A549 (cell line): ENCODE measurements at regions not wholly inside any gene's neighbourhood (a gene's known extent, or its start where the extent isn't known, plus 50 kb on each side); places are given as distances from the start of the nearest gene placed in this dataset.

Experiments
- ATAC-seq, 2 experiments: fragments of 200-7000 bp in 1 of 2; fragments of >200 bp in 1 of 2; cut with Nextera tagmentation in 1 of 2; cut with Tn5 transposase in 1 of 2; 3 replicates each; pipeline versions ENCODE4 v1.8.0 to v1.9.1; 2018 to 2020; ENCODE audit warnings: mild to moderate bottlenecking in 1 of 2, moderate library complexity in 1 of 2
- CTCF ChIA-PET: fragments of 300-600 bp; sonication (Branson Sonifier 250); formaldehyde crosslinking; extraction: SDS; loops from one replicate; lab custom pipeline; 2021; ENCODE audit warnings: antibody characterized with exemption, inconsistent platforms; lab: Yijun Ruan, JAX
- POLR2A ChIA-PET: fragments of 350-600 bp; formaldehyde crosslinking; extraction: SDS; loops from one replicate; lab custom pipeline; 2021; ENCODE audit warnings: antibody characterized with exemption, inconsistent platforms; lab: Yijun Ruan, JAX
- DNase-seq, 2 experiments: peaks; one replicate each; pipeline versions ENCODE4 v3.0.0 to v3.0.0-alpha.2; 2011 to 2016; ENCODE audit warnings: low read depth in 1 of 2, low spot score in 1 of 2
- FAIRE-seq: peaks from 2 replicates; lab custom pipeline; 2011; peaks lifted over from hg19 to GRCh38; lab: Jason Lieb, UNC
- H3K27ac ChIP-seq, 2 experiments: fragments of >200 bp; sonication (Bioruptor Twin); formaldehyde crosslinking; 3 replicates each; pipeline ENCODE4 v1.5.1; 2016 to 2017
- H3K4me1 ChIP-seq: fragments of >200 bp; sonication (Bioruptor Twin); formaldehyde crosslinking; 3 replicates; pipeline ENCODE4 v1.6.1; 2016
- H3K4me2 ChIP-seq: fragments of >200 bp; sonication (Bioruptor Twin); formaldehyde crosslinking; 3 replicates; pipeline ENCODE4 v1.6.1; 2016
- H3K4me3 ChIP-seq: fragments of >200 bp; sonication (Bioruptor Twin); formaldehyde crosslinking; 3 replicates; pipeline ENCODE4 v1.5.1; 2016
- H3K9me3 ChIP-seq: fragments of >200 bp; sonication (Bioruptor Twin); formaldehyde crosslinking; 3 replicates; pipeline ENCODE4 v1.6.1; 2016
- CBX8 ChIP-seq: fragments of 200-600 bp; sonication (generic); IDR thresholded peaks from 2 replicates; pipeline ENCODE4 v1.6.1; 2016
- CHD4 ChIP-seq: fragments of 200-600 bp; sonication (generic); IDR thresholded peaks from 2 replicates; pipeline ENCODE4 v1.6.1; 2016; ENCODE audit warnings: antibody characterized with exemption, mild to moderate bottlenecking, borderline replicate concordance
- EHMT2 ChIP-seq: fragments of 200-600 bp; sonication (generic); IDR thresholded peaks from 2 replicates; pipeline ENCODE4 v1.6.1; 2016; ENCODE audit warnings: antibody characterized with exemption, low read depth, mild to moderate bottlenecking, moderate library complexity
- FOSB ChIP-seq: fragments of 250-450 bp; sonication (Bioruptor Pico); IDR thresholded peaks from 2 replicates; pipeline ENCODE4 v1.5.0; 2020; ENCODE audit warnings: mild to moderate bottlenecking, moderate library complexity
- FOSL2 ChIP-seq, 2 experiments: fragments of 450-650 bp in 1 of 2; fragments of >200 bp in 1 of 2; sonication (Bioruptor Twin) in 1 of 2; formaldehyde crosslinking; IDR thresholded peaks; 2 replicates each; pipeline versions ENCODE4 v1.5.0 to v1.6.1; 2016 to 2020; ENCODE audit warnings: mild to moderate bottlenecking in 1 of 2, moderate library complexity in 1 of 2
- HDAC2 ChIP-seq: fragments of 200-600 bp; sonication (generic); IDR thresholded peaks from 2 replicates; pipeline ENCODE4 v1.6.1; 2016
- HEYL ChIP-seq: fragments of 250-450 bp; sonication (Bioruptor Pico); IDR thresholded peaks from 2 replicates; pipeline ENCODE4 v1.8.0; 2021; ENCODE audit warnings: mild to moderate bottlenecking, moderate library complexity
- HOXA7 ChIP-seq: fragments of 250-450 bp; sonication (Bioruptor Pico); IDR thresholded peaks from 2 replicates; pipeline ENCODE4 v1.5.0; 2020; ENCODE audit warnings: mild to moderate bottlenecking, moderate library complexity
- HOXB5 ChIP-seq: fragments of 250-450 bp; sonication (Bioruptor Pico); IDR thresholded peaks from 2 replicates; pipeline ENCODE4 v1.5.0; 2020; ENCODE audit warnings: mild to moderate bottlenecking, moderate library complexity
- JUNB ChIP-seq: fragments of >200 bp; sonication (Bioruptor Twin); formaldehyde crosslinking; IDR thresholded peaks from 2 replicates; pipeline ENCODE4 v1.6.1; 2016
- KDM1A ChIP-seq: fragments of 200-600 bp; sonication (generic); IDR thresholded peaks from 2 replicates; pipeline ENCODE4 v1.6.1; 2016; ENCODE audit warnings: low read depth, mild to moderate bottlenecking
- MAFK ChIP-seq: fragments of 450-650 bp; IDR thresholded peaks from 2 replicates; pipeline ENCODE4 v1.6.1; 2014; ENCODE audit not compliant: partially characterized antibody
- MAX ChIP-seq: IDR thresholded peaks from 2 replicates; pipeline ENCODE4 v1.6.1; 2012
- PBX3 ChIP-seq: IDR thresholded peaks from 2 replicates; pipeline ENCODE4 v1.6.1; 2012
- PHF8 ChIP-seq: fragments of 200-600 bp; sonication (generic); IDR thresholded peaks from 2 replicates; pipeline ENCODE4 v1.6.1; 2016; ENCODE audit warnings: low read depth, mild to moderate bottlenecking, antibody characterized with exemption, moderate library complexity, borderline replicate concordance
- RARB ChIP-seq: fragments of 250-450 bp; sonication (Bioruptor Pico); IDR thresholded peaks from 2 replicates; pipeline ENCODE4 v1.8.0; 2021; ENCODE audit warnings: mild to moderate bottlenecking, moderate library complexity
- RCOR1 ChIP-seq: fragments of 150-350 bp; IDR thresholded peaks from 2 replicates; pipeline ENCODE4 v1.6.1; 2014; ENCODE audit warnings: antibody characterized with exemption, low read length, low read depth
- REST ChIP-seq: fragments of 200-600 bp; sonication (generic); IDR thresholded peaks from 2 replicates; pipeline ENCODE4 v1.6.1; 2016; ENCODE audit warnings: antibody characterized with exemption, mild to moderate bottlenecking, moderate library complexity
- RNF2 ChIP-seq: fragments of 200-600 bp; sonication (generic); IDR thresholded peaks from 2 replicates; pipeline ENCODE4 v1.6.1; 2016; ENCODE audit warnings: low read depth, mild to moderate bottlenecking, antibody characterized with exemption, moderate library complexity, borderline replicate concordance
- TFCP2L1 ChIP-seq: fragments of 250-450 bp; sonication (Bioruptor Pico); IDR thresholded peaks from 2 replicates; pipeline ENCODE4 v1.5.0; 2021; ENCODE audit warnings: mild to moderate bottlenecking
- ZNF302 ChIP-seq: fragments of 250-450 bp; sonication (Bioruptor Pico); IDR thresholded peaks from 2 replicates; pipeline ENCODE4 v1.9.0; 2021; ENCODE audit warnings: inconsistent platforms, mild to moderate bottlenecking, moderate library complexity
- WGBS: methylation state at CpG from one replicate; pipeline ENCODE4 v1.1.6; 2017; ENCODE audit errors: missing lambda C conversion rate; 5-methylcytosine and 5-hydroxymethylcytosine counted together
- TF ChIP-seq, protein P1 (sequence below): IDR thresholded peaks from 2 replicates; pipeline ENCODE4 v1.6.1; 2012; ENCODE audit warnings: low read depth, borderline replicate concordance
- TF ChIP-seq, protein P2 (sequence below): fragments of 250-450 bp; sonication (Bioruptor Pico); IDR thresholded peaks from 2 replicates; pipeline ENCODE4 v1.5.0; 2020; ENCODE audit warnings: low read depth, mild to moderate bottlenecking, moderate library complexity

DNA sequence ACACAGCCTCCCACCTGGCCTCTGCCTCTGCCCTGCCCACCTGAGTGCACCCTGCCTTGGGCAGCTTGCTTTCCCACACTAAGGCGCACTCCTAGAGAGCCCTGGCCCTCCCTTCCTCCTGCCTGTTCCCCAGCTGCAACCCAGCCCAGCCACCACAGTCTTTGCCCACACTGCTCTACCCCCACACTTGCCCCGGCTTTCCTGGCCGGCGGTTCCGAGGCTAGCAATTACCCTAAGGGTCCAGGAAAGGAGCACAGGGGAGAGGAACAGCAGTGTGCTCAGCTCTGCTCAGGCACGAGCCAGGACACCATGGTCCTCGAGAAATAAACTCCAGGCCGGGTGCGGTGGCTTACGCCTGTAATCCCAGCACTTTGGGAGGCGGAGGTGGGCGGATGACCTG lies 237.8 kb upstream of the RAB6C start:
- H3K27ac ChIP-seq, result no peak overlapping the region
- DNase-seq (no peak), ATAC-seq (no peak), FAIRE-seq (no peak)
- 28% methylated on average over 9 of the region's 12 CpGs for WGBS
- H3K4me2 ChIP-seq, result no peak overlapping the region
- CTCF ChIA-PET, result no interaction called here
- H3K4me1 ChIP-seq, result no peaks in the 10 kb centered on the region
- POLR2A ChIA-PET, result no interaction called here
- no peaks in the 10 kb centered on the region for H3K9me3 ChIP-seq
- TF ChIP-seq CHD4, result no peak
- TF ChIP-seq FOSL2 (IDR thresholded peaks at IDR 0.05), result no peak
- TF ChIP-seq FOSL2 (CRISPR knock-in tag; IDR thresholded peaks at IDR 0.05), result no peak
- TF ChIP-seq PHF8, result no peak
- TF ChIP-seq RNF2, result no peak
- TF ChIP-seq PBX3, result no peak
- no peak for TF ChIP-seq MAX
- TF ChIP-seq REST, result no peak
- TF ChIP-seq, protein P1, sequence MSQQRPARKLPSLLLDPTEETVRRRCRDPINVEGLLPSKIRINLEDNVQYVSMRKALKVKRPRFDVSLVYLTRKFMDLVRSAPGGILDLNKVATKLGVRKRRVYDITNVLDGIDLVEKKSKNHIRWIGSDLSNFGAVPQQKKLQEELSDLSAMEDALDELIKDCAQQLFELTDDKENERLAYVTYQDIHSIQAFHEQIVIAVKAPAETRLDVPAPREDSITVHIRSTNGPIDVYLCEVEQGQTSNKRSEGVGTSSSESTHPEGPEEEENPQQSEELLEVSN, result no peak
- no peak for TF ChIP-seq FOSB
- TF ChIP-seq RARB, result no peak
- no peak for TF ChIP-seq MAFK
- no peak for TF ChIP-seq EHMT2
- TF ChIP-seq HDAC2, result no peak
- no peak for TF ChIP-seq JUNB
- no peak for TF ChIP-seq KDM1A
- TF ChIP-seq RCOR1, result no peak
- TF ChIP-seq, all 56 proteins: peak for 0
- H3K4me3 ChIP-seq, result no peak overlapping the region

DNA sequence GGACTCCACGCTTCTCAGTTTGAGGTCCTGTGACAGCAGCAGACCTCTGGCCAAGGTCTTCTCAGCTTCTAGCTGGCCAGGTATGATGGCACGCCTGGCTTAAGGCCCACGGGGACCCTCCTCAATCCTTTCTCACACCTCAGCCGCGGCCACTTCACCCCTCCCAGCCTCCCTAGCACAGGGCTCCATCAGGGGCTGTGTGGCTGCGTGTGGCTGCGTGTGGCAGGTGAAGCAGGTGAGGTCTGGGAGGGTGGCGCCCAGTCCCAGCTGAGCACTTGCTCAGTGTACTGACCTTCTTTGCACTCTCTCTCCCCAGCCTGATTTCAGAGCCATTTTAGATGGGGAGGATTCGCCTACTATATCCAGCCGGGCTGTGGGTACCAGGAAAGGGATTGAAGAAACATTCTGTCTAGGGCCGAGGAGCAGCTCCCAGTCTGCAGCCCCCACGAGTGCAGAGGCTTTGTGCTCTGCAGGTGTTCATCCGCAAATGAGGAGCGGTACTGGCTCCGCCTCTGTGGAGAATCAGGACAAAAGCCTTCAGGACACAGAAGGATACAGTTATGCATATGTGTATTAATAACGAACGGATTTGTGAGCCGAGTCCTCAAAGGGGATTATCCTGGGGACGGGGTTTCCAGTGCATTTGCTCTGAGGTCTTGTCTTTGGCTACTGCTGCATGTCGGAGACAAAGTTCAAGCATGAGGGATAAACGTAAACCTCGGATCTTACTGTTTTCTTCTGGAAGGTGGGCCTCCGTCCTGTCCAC lies 236.9 kb upstream of the RAB6C start:
- Histone ChIP-seq H3K9me3 (no peaks in the 10 kb centered on the region), H3K4me1 (no peaks in the 10 kb centered on the region), H3K27ac (no peak overlapping the region), H3K4me2 (no peak overlapping the region), H3K4me3 (no peak overlapping the region)
- ChIA-PET CTCF (no interaction called here), POLR2A (no interaction called here)
- no peak for TF ChIP-seq HOXA7 (CRISPR knock-in tag)
- TF ChIP-seq ZNF302 (CRISPR knock-in tag), result no peak
- TF ChIP-seq TFCP2L1, result no peak
- TF ChIP-seq MAX, result no peak
- no peak for TF ChIP-seq HDAC2
- TF ChIP-seq, protein P2, sequence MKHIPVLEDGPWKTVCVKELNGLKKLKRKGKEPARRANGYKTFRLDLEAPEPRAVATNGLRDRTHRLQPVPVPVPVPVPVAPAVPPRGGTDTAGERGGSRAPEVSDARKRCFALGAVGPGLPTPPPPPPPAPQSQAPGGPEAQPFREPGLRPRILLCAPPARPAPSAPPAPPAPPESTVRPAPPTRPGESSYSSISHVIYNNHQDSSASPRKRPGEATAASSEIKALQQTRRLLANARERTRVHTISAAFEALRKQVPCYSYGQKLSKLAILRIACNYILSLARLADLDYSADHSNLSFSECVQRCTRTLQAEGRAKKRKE (CRISPR knock-in tag), result no peak
- no peak for TF ChIP-seq HEYL
- no peak for TF ChIP-seq CBX8
- TF ChIP-seq HOXB5, result no peak
- FAIRE-seq (no peak), DNase-seq (no peak), ATAC-seq (no peak)
- 29% methylated on average over 23 of the region's 23 CpGs for WGBS
